RWPE2 (cell line): ENCODE measurements at regions not wholly inside any gene's neighbourhood (a gene's known extent, or its start where the extent isn't known, plus 50 kb on each side); places are given as distances from the start of the nearest gene placed in this dataset.
A peak's percentile ranks its signal among the peaks of the same experiment; 100 is the strongest.

ENCODE experiments used
- ATAC-seq: fragments of 200-7000 bp; cut with Tn5 transposase; 3 replicates; pipeline ENCODE4 v1.9.1; 2021; ENCODE audit warnings: low read depth
- DNase-seq: peaks from one replicate; pipeline ENCODE4 v3.0.0-alpha.2; 2020; ENCODE audit warnings: low spot score
- H3K27ac ChIP-seq: fragments of 450-650 bp; 2 replicates; pipeline ENCODE4 v1.5.1; 2017; ENCODE audit warnings: mild to moderate bottlenecking; ENCODE audit not compliant: poor library complexity, severe bottlenecking
- H3K27me3 ChIP-seq: fragments of 250-450 bp; sonication (Bioruptor Pico); 2 replicates; pipeline ENCODE4 v1.5.1; 2021; ENCODE audit warnings: mild to moderate bottlenecking, moderate library complexity; ENCODE audit not compliant: insufficient read depth, poor library complexity, severe bottlenecking
- H3K36me3 ChIP-seq: fragments of 250-450 bp; sonication (Bioruptor Pico); 2 replicates; pipeline ENCODE4 v1.5.1; 2020; ENCODE audit warnings: low read depth, mild to moderate bottlenecking, moderate library complexity
- H3K4me1 ChIP-seq: fragments of 250-450 bp; sonication (Bioruptor Pico); 2 replicates; pipeline ENCODE4 v1.5.1; 2021; ENCODE audit warnings: mild to moderate bottlenecking, moderate library complexity; ENCODE audit not compliant: insufficient read depth, poor library complexity, severe bottlenecking
- H3K4me3 ChIP-seq: fragments of 250-450 bp; sonication (Bioruptor Pico); 2 replicates; pipeline ENCODE4 v1.5.1; 2021; ENCODE audit warnings: mild to moderate bottlenecking, moderate library complexity; ENCODE audit not compliant: severe bottlenecking
- H3K9me3 ChIP-seq: fragments of 250-450 bp; sonication (Bioruptor Pico); 2 replicates; pipeline ENCODE4 v1.5.1; 2021; ENCODE audit warnings: mild to moderate bottlenecking, moderate library complexity; ENCODE audit not compliant: severe bottlenecking
- TF ChIP-seq, protein P1 (sequence below): fragments of 450-650 bp; IDR thresholded peaks from one replicate; pipeline ENCODE4 v1.5.1; 2017; ENCODE audit warnings: mild to moderate bottlenecking, moderate library complexity; ENCODE audit not compliant: poor library complexity, severe bottlenecking

DNA sequence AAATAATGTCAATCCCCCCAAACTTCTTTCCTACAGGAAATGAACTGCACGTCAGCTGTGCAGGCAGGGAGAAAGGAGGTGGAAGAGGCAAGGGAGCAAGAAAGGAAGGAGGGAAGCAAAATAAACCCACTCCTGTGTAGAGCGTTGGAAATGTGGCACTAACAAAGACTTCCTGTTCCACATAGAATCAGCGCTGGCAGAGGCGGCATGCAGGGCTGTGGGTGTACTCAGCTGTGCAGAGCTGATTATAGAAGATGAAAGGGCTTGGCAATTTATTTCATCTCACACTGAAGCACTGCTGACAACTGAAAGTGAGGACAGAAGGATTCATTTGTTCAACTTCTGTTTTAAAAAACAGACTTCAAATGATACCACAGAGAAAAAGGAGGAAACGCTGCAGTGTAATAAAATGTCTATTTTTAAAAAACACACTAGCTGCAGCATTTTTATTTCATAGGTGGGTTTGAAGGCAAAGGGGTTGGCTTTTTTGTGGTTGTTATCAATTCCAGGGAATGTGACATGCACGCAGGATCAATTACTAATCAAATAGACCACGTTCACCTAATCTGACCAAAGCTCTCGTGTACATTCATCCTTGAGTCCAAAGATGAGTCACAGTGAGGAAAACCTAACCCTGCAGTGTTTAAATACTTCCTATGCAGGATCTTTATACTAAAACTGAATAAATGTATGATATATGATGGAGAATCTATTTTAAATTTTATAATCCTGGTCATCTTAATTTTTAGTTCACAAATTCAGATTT lies 583.5 kb downstream of the ZNF608 start:
- H3K9me3 ChIP-seq, result no peaks in the 10 kb centered on the region
- ATAC-seq, result peak; percentile 72; the same call in 2 of the 3 replicates
- H3K27ac ChIP-seq, result no peak overlapping the region
- no peaks in the 10 kb centered on the region for H3K36me3 ChIP-seq
- H3K4me1 ChIP-seq, result no peaks in the 10 kb centered on the region
- TF ChIP-seq, protein P1, sequence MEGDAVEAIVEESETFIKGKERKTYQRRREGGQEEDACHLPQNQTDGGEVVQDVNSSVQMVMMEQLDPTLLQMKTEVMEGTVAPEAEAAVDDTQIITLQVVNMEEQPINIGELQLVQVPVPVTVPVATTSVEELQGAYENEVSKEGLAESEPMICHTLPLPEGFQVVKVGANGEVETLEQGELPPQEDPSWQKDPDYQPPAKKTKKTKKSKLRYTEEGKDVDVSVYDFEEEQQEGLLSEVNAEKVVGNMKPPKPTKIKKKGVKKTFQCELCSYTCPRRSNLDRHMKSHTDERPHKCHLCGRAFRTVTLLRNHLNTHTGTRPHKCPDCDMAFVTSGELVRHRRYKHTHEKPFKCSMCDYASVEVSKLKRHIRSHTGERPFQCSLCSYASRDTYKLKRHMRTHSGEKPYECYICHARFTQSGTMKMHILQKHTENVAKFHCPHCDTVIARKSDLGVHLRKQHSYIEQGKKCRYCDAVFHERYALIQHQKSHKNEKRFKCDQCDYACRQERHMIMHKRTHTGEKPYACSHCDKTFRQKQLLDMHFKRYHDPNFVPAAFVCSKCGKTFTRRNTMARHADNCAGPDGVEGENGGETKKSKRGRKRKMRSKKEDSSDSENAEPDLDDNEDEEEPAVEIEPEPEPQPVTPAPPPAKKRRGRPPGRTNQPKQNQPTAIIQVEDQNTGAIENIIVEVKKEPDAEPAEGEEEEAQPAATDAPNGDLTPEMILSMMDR, result no peak
- peaks cover 5% of the 10 kb centered on the region for H3K27me3 ChIP-seq
- H3K4me3 ChIP-seq, result no peak overlapping the region
- no peak for DNase-seq

DNA sequence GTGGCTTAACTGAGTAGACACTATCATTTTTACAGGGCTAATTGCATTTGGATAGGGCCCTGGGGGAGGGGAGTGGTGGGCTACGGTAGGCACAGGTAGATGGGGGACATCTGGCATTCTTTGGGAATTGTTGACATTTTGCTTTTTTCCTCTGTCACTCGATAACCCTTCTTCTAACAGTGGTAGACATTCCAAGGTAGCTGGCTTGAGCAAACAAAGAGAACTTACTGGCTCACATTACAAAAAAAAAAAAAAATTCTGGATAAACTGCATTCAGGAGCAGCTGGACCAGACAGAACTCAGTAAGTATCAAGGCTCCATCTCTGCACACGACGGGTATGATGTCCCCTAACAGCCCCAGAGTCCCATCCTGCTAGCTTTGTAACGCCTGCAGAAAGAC lies 585.2 kb downstream of the ZNF608 start:
- Histone ChIP-seq H3K36me3 (no peaks in the 10 kb centered on the region), H3K4me1 (peaks cover 8% of the 10 kb centered on the region), H3K27me3 (peaks cover 2% of the 10 kb centered on the region), H3K9me3 (no peaks in the 10 kb centered on the region), H3K4me3 (no peak overlapping the region), H3K27ac (no peak overlapping the region)
- ATAC-seq, result no peak
- TF ChIP-seq, protein P1, result no peak
- DNase-seq, result no peak

DNA sequence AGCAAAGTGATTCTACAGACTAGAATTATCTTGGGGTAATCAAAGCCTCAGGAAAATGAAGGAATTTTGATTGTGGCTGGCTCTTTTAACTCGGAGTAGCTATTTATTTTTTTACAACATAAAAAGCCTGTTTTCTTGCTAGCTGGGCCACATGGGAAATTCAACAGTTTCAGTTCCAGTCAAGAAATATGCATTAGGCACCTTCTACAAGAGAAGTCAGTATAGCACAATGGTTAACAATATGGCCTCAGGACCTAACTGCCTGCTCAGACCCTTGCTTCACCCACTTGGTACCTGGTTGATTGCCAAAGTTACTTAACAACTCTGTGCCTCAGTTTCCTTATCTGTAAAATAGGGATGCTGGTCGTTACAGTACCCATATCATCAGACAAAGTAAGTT lies 586.2 kb downstream of the ZNF608 start:
- no peaks in the 10 kb centered on the region for H3K27me3 ChIP-seq
- TF ChIP-seq, protein P1, result no peak

DNA sequence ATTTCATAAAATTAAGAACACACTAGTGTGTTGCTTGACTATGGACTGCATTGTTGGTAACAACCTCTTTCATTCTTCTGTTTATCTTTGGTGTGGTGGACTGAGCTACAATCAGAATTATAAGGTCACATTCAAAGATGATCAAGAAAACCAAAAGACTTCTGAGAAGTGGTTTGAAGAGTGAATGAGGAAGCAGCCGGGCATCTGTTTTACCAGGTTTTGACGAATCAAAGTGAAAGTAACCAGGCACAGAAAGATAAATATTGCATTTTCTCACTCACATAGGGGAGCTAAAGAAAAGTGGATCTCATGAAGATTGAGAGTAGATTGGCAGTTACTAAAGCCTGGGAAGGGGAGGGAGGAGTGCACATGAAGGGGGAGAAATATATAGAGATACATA lies 589.1 kb downstream of the ZNF608 start:
- Histone ChIP-seq H3K27ac (no peak overlapping the region), H3K27me3 (no peaks in the 10 kb centered on the region), H3K4me1 (peaks cover 8% of the 10 kb centered on the region), H3K9me3 (peaks cover 14% of the 10 kb centered on the region), H3K36me3 (no peaks in the 10 kb centered on the region), H3K4me3 (peak overlapping the region; percentile 2)
- TF ChIP-seq, protein P1, result no peak
- ATAC-seq, result 0 out of 3 replicates have a peak, but pooled peaks have one; percentile 27
- no peak for DNase-seq

More for the DNA sequence above, 586.2 kb downstream of the ZNF608 start:
- ATAC-seq (no peak), DNase-seq (no peak)
- Histone ChIP-seq H3K27ac (no peak overlapping the region), H3K4me1 (peaks cover 8% of the 10 kb centered on the region), H3K4me3 (no peak overlapping the region), H3K36me3 (no peaks in the 10 kb centered on the region), H3K9me3 (no peaks in the 10 kb centered on the region)

DNA sequence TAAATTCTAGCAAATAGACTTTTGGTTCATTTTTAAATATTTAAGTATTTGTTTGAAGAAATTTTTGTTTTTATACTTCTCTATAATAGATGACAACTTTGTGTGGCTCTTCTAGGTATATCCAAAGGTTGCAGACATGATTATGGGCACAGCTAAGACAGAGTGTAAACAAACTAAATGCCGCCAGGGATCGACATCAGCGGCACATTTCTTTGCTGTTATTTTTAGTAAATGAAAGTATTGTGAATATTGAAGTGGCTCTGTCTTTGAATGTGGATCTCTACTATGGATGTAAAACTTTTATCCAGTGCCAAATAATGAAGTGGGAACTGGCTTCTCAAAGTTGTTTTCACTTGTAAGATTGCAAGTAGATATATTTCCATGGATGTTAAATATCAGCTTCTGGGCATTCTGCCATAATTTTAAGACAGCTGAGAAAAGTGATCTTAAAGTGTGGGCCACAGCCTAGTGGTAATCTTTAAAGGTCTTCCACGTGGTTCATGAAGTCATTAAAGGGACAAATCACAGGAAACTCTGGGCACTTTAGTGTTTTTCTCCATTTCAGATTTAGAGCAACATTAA lies 589.9 kb downstream of the ZNF608 start:
- Histone ChIP-seq H3K4me1 (peaks cover 8% of the 10 kb centered on the region), H3K9me3 (peaks cover 14% of the 10 kb centered on the region), H3K27ac (no peak overlapping the region), H3K4me3 (no peak overlapping the region), H3K36me3 (no peaks in the 10 kb centered on the region), H3K27me3 (no peaks in the 10 kb centered on the region)
- TF ChIP-seq, protein P1, result no peak
- DNase-seq (no peak), ATAC-seq (no peak)
